HG02973 (cell line): ENCODE measurements at regions not wholly inside any gene's neighbourhood (a gene's known extent, or its start where the extent isn't known, plus 50 kb on each side); places are given as distances from the start of the nearest gene placed in this dataset.
"Not testable (repeated sequence)": the region's sequence is repeated elsewhere in the genome, so short reads cannot be mapped to it uniquely, and the experiment has no call there.

Experiments used
- ATAC-seq: cut with Tn5 transposase; IDR thresholded peaks from one replicate; pipeline ENCODE4 v1.9.1; 2021; ENCODE audit warnings: moderate library complexity; ENCODE audit not compliant: unreplicated experiment

DNA sequence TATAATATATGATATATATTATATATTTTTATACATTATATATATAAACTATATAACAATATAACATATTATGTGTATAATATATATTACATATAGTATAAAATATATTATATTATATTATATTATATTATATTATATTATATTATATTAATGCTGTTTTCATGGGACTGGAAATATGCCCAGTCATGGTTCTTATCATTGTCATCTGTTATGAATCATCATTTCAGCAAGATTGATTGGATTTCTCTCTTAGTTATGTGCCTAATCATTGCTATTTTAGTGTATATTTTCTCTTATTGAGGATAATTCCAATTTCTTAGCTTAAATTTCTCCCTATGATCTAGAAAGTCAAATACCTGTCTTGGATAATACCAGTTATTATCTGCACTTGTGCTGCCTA lies 617.8 kb downstream of the TRIB2 start:
- no peak for ATAC-seq

- ATAC-seq, result no peak
Observed at GRCh38 chr2:13335862-13336535, 619.3 kb downstream of the TRIB2 start.

DNA sequence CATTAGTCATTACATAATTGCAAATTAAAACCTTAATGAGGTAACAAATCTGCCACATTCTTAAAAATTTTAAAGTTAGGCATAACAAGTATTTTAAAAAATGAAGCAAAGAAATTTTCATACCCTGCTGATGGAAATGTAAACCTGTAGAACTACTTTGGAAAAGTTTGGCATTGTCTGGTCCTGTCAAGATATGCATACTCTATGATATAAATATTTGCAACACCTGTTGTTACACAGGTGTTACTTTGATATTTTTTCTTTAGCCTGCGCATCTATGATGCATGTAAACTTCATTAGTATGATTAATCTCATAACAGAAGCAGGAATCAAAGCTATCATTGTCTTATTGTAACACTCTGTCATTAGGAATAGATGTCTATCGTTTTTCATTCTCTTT lies 634.3 kb downstream of the TRIB2 start:
- ATAC-seq, result no peak

GRCh38 chr2:13353083-13353482 lies 636.3 kb downstream of the TRIB2 start:
- no peak for ATAC-seq

GRCh38 chr2:13354031-13354430 lies 637.3 kb downstream of the TRIB2 start:
- no peak for ATAC-seq

- ATAC-seq, result not testable (repeated sequence)
Observed at GRCh38 chr2:13381928-13382327, 665.2 kb downstream of the TRIB2 start.

DNA sequence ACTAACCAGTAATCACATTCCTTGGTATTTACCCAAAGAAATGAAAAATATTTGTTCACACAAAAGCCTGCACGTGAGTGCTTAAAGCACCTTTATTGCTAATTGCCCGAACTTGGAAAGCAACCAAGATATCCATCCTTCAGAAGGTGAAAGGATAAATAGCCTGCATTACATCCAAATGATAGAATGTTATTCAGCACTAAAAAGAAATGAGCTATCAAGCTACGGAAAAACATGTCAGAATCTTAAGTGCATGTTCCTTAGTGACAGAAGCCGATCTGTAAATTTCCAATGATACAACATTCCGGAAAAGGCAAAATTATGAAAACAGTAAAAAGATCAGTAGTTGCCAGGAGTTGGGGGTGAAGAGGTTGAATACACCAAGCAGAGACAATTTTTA lies 672.4 kb downstream of the TRIB2 start:
- not testable (repeated sequence) for ATAC-seq

DNA sequence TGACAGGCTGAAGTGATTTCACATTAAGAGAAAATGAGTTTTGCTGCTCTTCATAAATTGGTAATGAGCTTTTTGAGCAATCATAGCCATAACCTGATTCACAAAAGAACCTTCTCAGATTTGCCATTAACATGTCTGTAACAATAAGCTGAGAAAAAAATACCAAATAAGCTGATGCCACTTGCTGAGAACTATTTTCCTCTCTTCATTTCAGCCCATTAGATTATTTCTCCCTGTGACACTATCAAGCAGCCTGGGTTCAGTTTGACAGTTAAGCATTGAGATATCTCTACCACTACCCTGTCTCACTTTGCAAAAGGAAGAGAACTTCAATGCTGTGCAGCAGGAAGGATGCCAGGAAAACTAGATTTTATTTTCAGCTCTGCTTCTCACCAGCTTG lies 673.9 kb downstream of the TRIB2 start:
- ATAC-seq, result no peak

DNA sequence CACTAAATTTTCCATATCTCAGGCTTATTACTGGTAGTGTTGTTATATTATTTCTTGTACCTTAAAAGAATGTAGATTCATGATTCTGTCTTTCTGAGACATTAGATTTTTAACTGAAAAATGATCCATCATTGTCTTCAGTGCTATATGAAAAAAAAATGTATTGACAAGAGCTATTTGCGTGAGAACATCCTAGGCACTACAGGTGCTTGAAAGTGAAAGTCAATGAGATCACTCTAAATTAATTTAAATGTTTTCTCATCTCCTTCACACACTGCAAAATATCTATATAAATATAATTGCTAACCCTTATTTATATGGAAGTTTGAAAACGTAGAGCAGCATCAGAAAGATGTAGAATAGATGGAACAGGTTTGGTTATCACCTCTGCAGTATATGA lies 684.6 kb downstream of the TRIB2 start:
- no peak for ATAC-seq

GRCh38 chr2:13413989-13414388 lies 697.3 kb downstream of the TRIB2 start:
- ATAC-seq, result no peak

DNA sequence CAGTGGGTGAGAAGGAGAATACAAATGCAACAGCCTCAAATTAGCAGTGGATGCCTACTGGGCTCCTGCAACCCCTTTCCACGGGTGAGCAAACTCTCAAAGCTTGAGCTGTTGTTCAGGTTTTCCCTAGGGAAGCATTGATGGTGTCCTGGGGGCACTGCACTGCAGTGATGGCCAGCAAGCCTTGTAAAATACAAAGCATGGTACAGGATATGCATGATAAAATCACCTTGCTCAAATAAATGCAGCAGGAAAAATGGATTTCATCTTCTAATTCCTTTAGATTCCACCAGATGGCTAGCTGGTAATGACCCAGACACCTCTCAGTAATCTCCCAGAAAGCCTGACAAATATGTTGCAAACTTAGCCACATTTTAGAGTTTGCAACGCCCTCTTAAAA lies 698.2 kb downstream of the TRIB2 start:
- no peak for ATAC-seq

- no peak for ATAC-seq
Observed at GRCh38 chr2:13433954-13434353, 717.2 kb downstream of the TRIB2 start.

GRCh38 chr2:13443554-13444261 lies 727.0 kb downstream of the TRIB2 start:
- ATAC-seq, result not testable (repeated sequence)

GRCh38 chr2:13462464-13462863 lies 745.7 kb downstream of the TRIB2 start:
- ATAC-seq, result no peak

DNA sequence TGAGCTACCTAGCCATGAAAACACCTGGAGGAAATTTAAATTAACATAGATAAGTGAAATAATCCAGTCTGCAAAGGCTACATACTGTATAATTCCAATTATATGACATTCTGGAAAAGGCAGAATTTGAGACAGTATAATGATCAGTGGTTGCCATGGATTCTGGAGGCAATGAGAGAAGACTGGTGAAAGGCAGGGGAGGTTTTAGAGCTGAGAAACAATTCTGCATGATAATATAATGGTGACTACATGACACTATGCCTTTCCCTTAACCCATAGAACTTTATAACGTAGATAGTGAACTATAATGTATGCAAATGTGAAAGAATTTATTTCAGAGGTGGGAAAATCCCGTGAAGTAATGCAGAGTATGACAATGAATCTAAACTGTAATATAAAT lies 749.3 kb downstream of the TRIB2 start:
- no peak for ATAC-seq

- ATAC-seq, result no peak
Observed at GRCh38 chr2:13474538-13474937, 757.8 kb downstream of the TRIB2 start.

GRCh38 chr2:13480057-13480456 lies 763.3 kb downstream of the TRIB2 start:
- ATAC-seq, result peak; percentile 81

DNA sequence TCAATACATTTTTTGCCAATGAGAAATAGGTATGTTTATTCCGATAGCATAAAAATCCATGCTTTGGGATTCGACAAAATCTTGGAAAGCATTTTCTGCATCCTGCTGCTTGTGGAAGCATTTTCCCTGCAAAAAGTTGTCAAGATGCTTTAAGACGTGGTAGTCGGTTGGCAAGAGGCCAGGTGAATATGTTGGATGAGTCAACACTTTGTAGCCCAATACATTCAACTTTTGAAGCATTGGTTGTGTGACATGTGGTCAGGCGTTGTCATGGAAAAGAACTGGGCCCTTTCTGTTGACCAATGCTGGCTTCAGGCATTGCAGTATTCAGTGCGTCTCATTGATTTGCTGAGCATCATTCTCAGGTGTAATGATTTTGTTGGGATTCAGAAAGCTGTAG lies 764.5 kb downstream of the TRIB2 start:
- no peak for ATAC-seq

GRCh38 chr2:13485256-13485655 lies 768.5 kb downstream of the TRIB2 start:
- ATAC-seq, result no peak

GRCh38 chr2:13488965-13489364 lies 772.2 kb downstream of the TRIB2 start:
- no peak for ATAC-seq

- no peak for ATAC-seq
Observed at GRCh38 chr2:13492262-13492661, 775.5 kb downstream of the TRIB2 start.

DNA sequence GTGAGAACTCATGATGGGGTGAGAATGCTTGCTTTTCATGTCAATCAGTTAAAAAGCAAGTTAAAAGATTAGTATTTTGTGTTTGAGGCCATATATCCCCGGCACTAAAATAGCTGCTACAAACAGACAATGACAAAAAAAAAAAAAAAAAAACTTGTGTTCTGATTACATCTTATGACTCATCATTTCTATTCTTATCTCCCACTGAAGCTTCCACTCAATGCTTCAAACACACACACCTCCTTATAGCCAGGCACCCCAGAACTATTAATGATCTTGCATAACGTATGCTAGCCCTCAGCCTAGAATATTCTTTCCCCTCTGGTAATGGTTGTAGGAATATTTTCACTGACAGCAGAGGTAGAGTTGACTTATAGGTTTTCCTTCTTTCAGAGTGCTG lies 778.3 kb downstream of the TRIB2 start:
- ATAC-seq, result no peak

- ATAC-seq, result peak; percentile 87
Observed at GRCh38 chr2:13504808-13505207, 788.1 kb downstream of the TRIB2 start.
